Right atrium auricular region (tissue), 2 donors: ENCODE measurements at regions not wholly inside any gene's neighbourhood (a gene's known extent, or its start where the extent isn't known, plus 50 kb on each side); places are given as distances from the start of the nearest gene placed in this dataset.
"Not testable (repeated sequence)": the region's sequence is repeated elsewhere in the genome, so short reads cannot be mapped to it uniquely, and the experiment has no call there.

Source experiments
- DNase-seq: peaks from one replicate; pipeline ENCODE4 v3.0.0-alpha.2; 2019; ENCODE audit warnings: low spot score
- H3K27ac ChIP-seq, 2 donors: fragments of 200-600 bp; sonication (generic); 1 replicate in 1 of 2; 2 replicates in 1 of 2; pipeline ENCODE4 v1.5.1; 2016 to 2019
- H3K27me3 ChIP-seq, 2 donors: fragments of 200-600 bp; sonication (generic); one replicate each; pipeline versions ENCODE4 v1.5.1 to v1.6.0; 2017 to 2019
- H3K36me3 ChIP-seq: fragments of 200-600 bp; sonication (generic); one replicate; pipeline ENCODE4 v1.5.1; 2016
- H3K4me1 ChIP-seq, 2 donors: fragments of 200-600 bp; sonication (generic); one replicate each; pipeline versions ENCODE4 v1.5.1 to v1.6.0; 2017 to 2019
- H3K4me3 ChIP-seq, 2 donors: fragments of 200-600 bp; sonication (generic); 1 replicate in 1 of 2; 2 replicates in 1 of 2; pipeline ENCODE4 v1.5.1; 2017 to 2019; ENCODE audit warnings: mild to moderate bottlenecking in 1 of 2, moderate library complexity in 1 of 2
- H3K9me3 ChIP-seq, 2 donors: fragments of 200-600 bp; sonication (generic); one replicate each; pipeline ENCODE4 v1.5.1; 2019
- CTCF ChIP-seq, 2 donors: fragments of 200-600 bp; sonication (generic); IDR thresholded peaks; one replicate each; pipeline ENCODE4 v1.5.1; 2019; ENCODE audit warnings: antibody characterized with exemption in 2 of 2

GRCh38 chr16:64084706-64085105 lies 1037.2 kb downstream of the CDH11 start:
- no peak for DNase-seq
- H3K4me1 ChIP-seq: no peaks in the 10 kb centered on the region

GRCh38 chr16:64083428-64084129 lies 1038.3 kb downstream of the CDH11 start:
- Histone ChIP-seq H3K36me3 (no peaks in the 10 kb centered on the region), H3K27me3 (no peaks in the 10 kb centered on the region), H3K27ac (no peak overlapping the region), H3K4me1 (no peaks in the 10 kb centered on the region), H3K4me3 (no peak overlapping the region), H3K9me3 (no peaks in the 10 kb centered on the region)
- no peak for DNase-seq
- no peak for TF ChIP-seq CTCF (IDR thresholded peaks at IDR 0.05)

More at GRCh38 chr16:64084706-64085105, 1037.2 kb downstream of the CDH11 start:
- H3K27ac ChIP-seq: no peak overlapping the region
- no peaks in the 10 kb centered on the region for H3K9me3 ChIP-seq
- H3K4me3 ChIP-seq: no peak overlapping the region
- H3K27me3 ChIP-seq: no peaks in the 10 kb centered on the region
- H3K36me3 ChIP-seq: no peaks in the 10 kb centered on the region
- TF ChIP-seq CTCF (IDR thresholded peaks at IDR 0.05): no peak

GRCh38 chr16:64077242-64077641 lies 1044.6 kb downstream of the CDH11 start:
- no peak for TF ChIP-seq CTCF (IDR thresholded peaks at IDR 0.05)

GRCh38 chr16:64074706-64075105 lies 1047.2 kb downstream of the CDH11 start:
- no peak for DNase-seq
- no peak overlapping the region for H3K4me3 ChIP-seq
- no peak for TF ChIP-seq CTCF (IDR thresholded peaks at IDR 0.05)
- no peaks in the 10 kb centered on the region for H3K36me3 ChIP-seq
- no peak overlapping the region for H3K27ac ChIP-seq
- H3K9me3 ChIP-seq: no peaks in the 10 kb centered on the region
- H3K27me3 ChIP-seq: no peaks in the 10 kb centered on the region
- no peaks in the 10 kb centered on the region for H3K4me1 ChIP-seq

More at GRCh38 chr16:64077242-64077641, 1044.6 kb downstream of the CDH11 start:
- H3K4me1 ChIP-seq: no peaks in the 10 kb centered on the region
- no peak overlapping the region for H3K27ac ChIP-seq
- no peak overlapping the region for H3K4me3 ChIP-seq
- H3K9me3 ChIP-seq: no peaks in the 10 kb centered on the region
- H3K27me3 ChIP-seq: no peaks in the 10 kb centered on the region
- no peaks in the 10 kb centered on the region for H3K36me3 ChIP-seq
- no peak for DNase-seq

GRCh38 chr16:64072131-64072730 lies 1049.6 kb downstream of the CDH11 start:
- not testable (repeated sequence) for H3K9me3 ChIP-seq, H3K4me1 ChIP-seq, H3K27ac ChIP-seq, H3K36me3 ChIP-seq, H3K4me3 ChIP-seq, H3K27me3 ChIP-seq, DNase-seq

GRCh38 chr16:64065523-64065922 lies 1056.3 kb downstream of the CDH11 start:
- Histone ChIP-seq H3K36me3 (no peaks in the 10 kb centered on the region), H3K4me1 (no peaks in the 10 kb centered on the region), H3K9me3 (no peaks in the 10 kb centered on the region), H3K27ac (no peak overlapping the region), H3K27me3 (no peaks in the 10 kb centered on the region), H3K4me3 (no peak overlapping the region)
- no peak for TF ChIP-seq CTCF (IDR thresholded peaks at IDR 0.05)
- no peak for DNase-seq
